Smooth muscle cell (in vitro differentiated cells): ENCODE measurements at regions not wholly inside any gene's neighbourhood (a gene's known extent, or its start where the extent isn't known, plus 50 kb on each side); places are given as distances from the start of the nearest gene placed in this dataset.

Experiments used
- DNase-seq: peaks from one replicate; lab custom pipeline; 2025; ENCODE audit not compliant: unreplicated experiment; lab: John Stamatoyannopoulos, UW
- H2AFZ ChIP-seq: fragments of 200-600 bp; sonication (generic); 2 replicates; pipeline ENCODE4 v1.6.0; 2016; ENCODE audit warnings: antibody characterized with exemption, low read depth, mild to moderate bottlenecking
- H3F3A ChIP-seq: fragments of 200-600 bp; sonication (generic); 2 replicates; pipeline ENCODE4 v1.6.0; 2017; ENCODE audit warnings: antibody characterized with exemption, low read depth
- H3K27ac ChIP-seq: fragments of 200-600 bp; sonication (generic); 2 replicates; pipeline ENCODE4 v1.5.1; 2016; ENCODE audit warnings: low read depth, mild to moderate bottlenecking
- H3K27me3 ChIP-seq: fragments of 200-600 bp; sonication (generic); 2 replicates; pipeline ENCODE4 v1.6.1; 2016; ENCODE audit warnings: low read depth, mild to moderate bottlenecking
- H3K36me3 ChIP-seq: fragments of 200-600 bp; sonication (generic); 2 replicates; pipeline ENCODE4 v1.5.1; 2016; ENCODE audit warnings: low read depth
- H3K4me1 ChIP-seq: fragments of 200-600 bp; sonication (generic); 2 replicates; pipeline ENCODE4 v1.5.1; 2016; ENCODE audit warnings: low read depth
- H3K4me2 ChIP-seq: fragments of 200-600 bp; sonication (generic); 2 replicates; pipeline ENCODE4 v1.6.0; 2016; ENCODE audit warnings: mild to moderate bottlenecking
- H3K4me3 ChIP-seq: fragments of 200-600 bp; sonication (generic); 2 replicates; pipeline ENCODE4 v1.5.1; 2016; ENCODE audit warnings: mild to moderate bottlenecking
- H3K79me2 ChIP-seq: fragments of 200-600 bp; sonication (generic); 2 replicates; pipeline ENCODE4 v1.6.0; 2016; ENCODE audit warnings: low read depth, mild to moderate bottlenecking
- H3K9ac ChIP-seq: fragments of 200-600 bp; sonication (generic); 2 replicates; pipeline ENCODE4 v1.6.0; 2016; ENCODE audit warnings: low read depth
- H3K9me3 ChIP-seq: fragments of 200-600 bp; sonication (generic); replicated peaks from 2 replicates; pipeline ENCODE4 v1.5.1; 2016; ENCODE audit warnings: low read depth
- H4K20me1 ChIP-seq: fragments of 200-600 bp; sonication (generic); 2 replicates; pipeline ENCODE4 v1.6.0; 2016; ENCODE audit warnings: low read depth
- CTCF ChIP-seq: fragments of 200-600 bp; sonication (generic); IDR thresholded peaks from 2 replicates; pipeline ENCODE4 v1.5.1; 2017; ENCODE audit warnings: borderline replicate concordance, mild to moderate bottlenecking, antibody characterized with exemption; ENCODE audit not compliant: insufficient read depth, poor library complexity, severe bottlenecking
- WGBS: methylation state at CpG from one replicate; pipeline ENCODE4 v1.1.7; 2016; ENCODE audit warnings: low lambda C conversion rate; 5-methylcytosine and 5-hydroxymethylcytosine counted together

DNA sequence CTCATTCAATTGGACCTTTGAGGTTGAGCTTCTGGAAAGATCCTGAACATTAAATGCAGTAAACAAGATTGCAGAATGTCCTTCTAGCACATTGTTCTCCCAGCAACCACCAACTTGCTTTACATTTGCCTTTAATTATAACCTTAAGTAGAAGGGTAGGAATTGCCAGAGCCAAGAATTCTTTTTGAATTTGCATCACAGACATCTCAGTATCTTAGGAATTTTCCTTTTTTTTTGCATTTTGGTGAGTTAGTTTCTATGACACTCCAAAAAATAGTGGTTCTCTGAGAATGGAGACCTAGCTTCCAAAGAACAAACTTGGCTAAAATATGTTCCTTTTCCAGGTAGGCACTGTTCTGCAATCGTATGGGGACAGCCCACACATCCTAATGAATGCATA, 456.0 kb downstream of the GATA3 start:
- H3K4me1 ChIP-seq: no peaks in the 10 kb centered on the region
- H3F3A ChIP-seq: no peaks in the 10 kb centered on the region
- H3K9me3 ChIP-seq: no peaks in the 10 kb centered on the region
- 68% methylated on average over 1 of the region's 1 CpG for WGBS
- no peaks in the 10 kb centered on the region for H3K79me2 ChIP-seq
- H3K9ac ChIP-seq: no peak overlapping the region
- H3K27ac ChIP-seq: no peak overlapping the region
- no peak for DNase-seq
- H4K20me1 ChIP-seq: no peaks in the 10 kb centered on the region
- H3K27me3 ChIP-seq: peaks cover 13% of the 10 kb centered on the region
- no peak for TF ChIP-seq CTCF
- H3K36me3 ChIP-seq: no peaks in the 10 kb centered on the region
- peak overlapping the region; percentile 1 for H3K4me2 ChIP-seq
- H3K4me3 ChIP-seq: no peak overlapping the region
- H2AFZ ChIP-seq: no peak overlapping the region

GRCh38 chr10:8511026-8511425, 456.5 kb downstream of the GATA3 start:
- Histone ChIP-seq H3K27me3 (peaks cover 9% of the 10 kb centered on the region), H3K9me3 (no peaks in the 10 kb centered on the region), H2AFZ (no peak overlapping the region), H3K36me3 (no peaks in the 10 kb centered on the region), H3K27ac (no peak overlapping the region), H3F3A (no peaks in the 10 kb centered on the region), H3K4me1 (no peaks in the 10 kb centered on the region), H3K9ac (no peak overlapping the region), H3K79me2 (no peaks in the 10 kb centered on the region), H4K20me1 (no peaks in the 10 kb centered on the region), H3K4me2 (no peak overlapping the region), H3K4me3 (no peak overlapping the region)
- DNase-seq: no peak
- no peak for TF ChIP-seq CTCF
- WGBS: 60% methylated on average over 4 of the region's 4 CpGs

GRCh38 chr10:8513155-8514147, 459.0 kb downstream of the GATA3 start:
- peaks cover 5% of the 10 kb centered on the region for H3K4me1 ChIP-seq
- no peak overlapping the region for H3K4me3 ChIP-seq
- 81% methylated on average over 41 of the region's 41 CpGs for WGBS
- TF ChIP-seq CTCF: no peak
- no peaks in the 10 kb centered on the region for H3K79me2 ChIP-seq
- H3K9ac ChIP-seq: no peak overlapping the region
- H3K27ac ChIP-seq: no peak overlapping the region
- H3K36me3 ChIP-seq: no peaks in the 10 kb centered on the region
- no peaks in the 10 kb centered on the region for H3F3A ChIP-seq
- H3K27me3 ChIP-seq: peaks cover 9% of the 10 kb centered on the region
- DNase-seq: no peak
- H3K4me2 ChIP-seq: no peak overlapping the region
- H4K20me1 ChIP-seq: no peaks in the 10 kb centered on the region
- no peak overlapping the region for H2AFZ ChIP-seq
- H3K9me3 ChIP-seq: no peaks in the 10 kb centered on the region
